B cell (primary cell): ENCODE measurements at regions not wholly inside any gene's neighbourhood (a gene's known extent, or its start where the extent isn't known, plus 50 kb on each side); places are given as distances from the start of the nearest gene placed in this dataset.

Source experiments
- ATAC-seq: fragments of 200-7000 bp; cut with Tn5 transposase; one replicate; pipeline ENCODE4 v1.10.0; 2021; ENCODE audit warnings: low read depth, mild to moderate bottlenecking, moderate number of reproducible peaks, moderate library complexity
- CTCF ChIA-PET: fragments of 350-600 bp; sonication (Branson Sonifier 250); formaldehyde crosslinking; loops from one replicate; lab custom pipeline; 2021; ENCODE audit warnings: antibody characterized with exemption, inconsistent platforms; lab: Charles Lee
- POLR2A ChIA-PET: fragments of 350-600 bp; sonication (Branson Sonifier 250); formaldehyde crosslinking; loops from one replicate; lab custom pipeline; 2021; ENCODE audit warnings: antibody characterized with exemption; lab: Charles Lee
- DNase-seq: peaks from one replicate; pipeline ENCODE4 v3.0.0; 2013
- H2AFZ ChIP-seq: 2 replicates; pipeline ENCODE4 v1.6.1; 2012; ENCODE audit warnings: mild to moderate bottlenecking, low read depth, low read length; ENCODE audit not compliant: insufficient read depth, poor library complexity, severe bottlenecking
- H3K27ac ChIP-seq, 2 donors: 1 replicate in 1 of 2; 2 replicates in 1 of 2; pipeline ENCODE4 v1.5.1; 2012 to 2013; ENCODE audit warnings: low read length in 2 of 2, mild to moderate bottlenecking in 2 of 2, moderate library complexity in 1 of 2
- H3K27me3 ChIP-seq, 4 experiments: fragments of 200-600 bp in 1 of 4; sonication (generic) in 1 of 4; replicated peaks in 1 of 4; 1 replicate in 2 of 4; 2 replicates in 2 of 4; pipeline versions ENCODE4 v1.6.1 to v1.7.0; 2013 to 2016; ENCODE audit warnings: low read length in 3 of 4, mild to moderate bottlenecking in 2 of 4, mixed read lengths in 1 of 4, moderate library complexity in 1 of 4; ENCODE audit not compliant: insufficient read depth in 4 of 4, control insufficient read depth in 3 of 4; ENCODE audit errors: control extremely low read depth in 1 of 4
- H3K36me3 ChIP-seq, 2 experiments: replicated peaks in 1 of 2; 1 replicate in 1 of 2; 2 replicates in 1 of 2; pipeline versions ENCODE4 v1.6.1 to v1.7.1; 2013; ENCODE audit warnings: low read length in 1 of 2; ENCODE audit not compliant: insufficient read depth in 2 of 2, control insufficient read depth in 1 of 2; ENCODE audit errors: control extremely low read depth in 1 of 2, extremely low read depth in 1 of 2
- H3K4me1 ChIP-seq, 2 donors: fragments of 200-600 bp in 1 of 2; sonication (generic) in 1 of 2; 1 replicate in 1 of 2; 2 replicates in 1 of 2; pipeline versions ENCODE4 v1.5.1 to v1.6.1; 2013 to 2017; ENCODE audit warnings: low read length in 2 of 2; ENCODE audit not compliant: control insufficient read depth in 2 of 2, insufficient read depth in 2 of 2
- H3K4me2 ChIP-seq: replicated peaks from 2 replicates; pipeline ENCODE3; 2012; ENCODE audit warnings: mild to moderate bottlenecking, low read depth, low read length; ENCODE audit not compliant: poor library complexity, severe bottlenecking
- H3K4me3 ChIP-seq, 5 experiments: fragments of 200-600 bp in 1 of 5; sonication (generic) in 1 of 5; 1 replicate in 3 of 5; 2 replicates in 2 of 5; pipeline versions ENCODE4 v1.5.1 to v1.7.0; 2011 to 2016; ENCODE audit warnings: low read length in 4 of 5, mild to moderate bottlenecking in 4 of 5, low read depth in 2 of 5, control low read depth in 1 of 5, moderate library complexity in 1 of 5; ENCODE audit not compliant: insufficient read depth in 1 of 5; ENCODE audit errors: control extremely low read depth in 1 of 5, extremely low read depth in 1 of 5
- H3K79me2 ChIP-seq: fragments of 200-600 bp; sonication (generic); one replicate; pipeline ENCODE4 v1.6.0; 2016; ENCODE audit warnings: low read length; ENCODE audit not compliant: control insufficient read depth, insufficient read depth
- H3K9ac ChIP-seq: fragments of 200-600 bp; sonication (generic); 2 replicates; pipeline ENCODE4 v1.6.1; 2017; ENCODE audit warnings: mild to moderate bottlenecking, low read length, moderate library complexity
- H3K9me3 ChIP-seq, 3 donors: one replicate each; pipeline versions ENCODE4 v1.6.1 to v1.7.1; 2013; ENCODE audit warnings: low read length in 2 of 3; ENCODE audit not compliant: control insufficient read depth in 2 of 3, insufficient read depth in 1 of 3; ENCODE audit errors: control extremely low read depth in 1 of 3
- H4K20me1 ChIP-seq: 2 replicates; pipeline ENCODE4 v1.6.0; 2012; ENCODE audit warnings: mild to moderate bottlenecking, low read length; ENCODE audit not compliant: insufficient read depth, control insufficient read depth, poor library complexity, severe bottlenecking
- H3K27ac Mint-ChIP-seq: one replicate; pipeline ENCODE4 v1.8.0; 2021; ENCODE audit warnings: mixed read lengths
- H3K27me3 Mint-ChIP-seq: one replicate; pipeline ENCODE4 v1.8.0; 2021; ENCODE audit warnings: mixed read lengths
- H3K4me1 Mint-ChIP-seq: one replicate; pipeline ENCODE4 v1.8.0; 2021; ENCODE audit warnings: mixed read lengths
- H3K4me3 Mint-ChIP-seq: one replicate; pipeline ENCODE4 v1.8.0; 2021; ENCODE audit warnings: mixed read lengths
- H3K9me3 Mint-ChIP-seq: one replicate; pipeline ENCODE4 v1.8.0; 2022; ENCODE audit warnings: mixed read lengths; ENCODE audit not compliant: insufficient read depth
- CTCF ChIP-seq: fragments of 200-600 bp; IDR thresholded peaks from one replicate; pipeline ENCODE4 v1.8.0; 2022; ENCODE audit warnings: antibody characterized with exemption, mild to moderate bottlenecking
- EZH2 ChIP-seq: IDR thresholded peaks from 2 replicates; pipeline ENCODE4 v1.6.1; 2012; ENCODE audit warnings: borderline replicate concordance, low read depth, mild to moderate bottlenecking, moderate library complexity, low read length; ENCODE audit not compliant: insufficient read depth, poor library complexity, severe bottlenecking
- WGBS: methylation state at CpG from one replicate; pipeline ENCODE4 v1.1.5; 2013; ENCODE audit warnings: missing lambda C conversion rate; ENCODE audit not compliant: insufficient coverage; 5-methylcytosine and 5-hydroxymethylcytosine counted together
- intact Hi-C: fragments of 100-400 bp; cut with micrococcal nuclease; formaldehyde crosslinking; loops from one replicate; pipeline ENCODE4 v1.10.0; 2022

- Histone ChIP-seq H3K79me2 (no peaks in the 10 kb centered on the region), H3K9ac (no peak overlapping the region), H3K4me3 (no peak overlapping the region), H3K4me2 (no peak overlapping the region), H3K27me3 (no peaks in the 10 kb centered on the region), H4K20me1 (no peaks in the 10 kb centered on the region), H3K4me1 (no peaks in the 10 kb centered on the region), H2AFZ (no peak overlapping the region), H3K27ac (no peak overlapping the region), H3K9me3 (peaks cover 0 to 5% (median 0%) of the 10 kb centered on the region in 3 donors), H3K36me3 (no peaks in the 10 kb centered on the region)
- ChIA-PET CTCF (no interaction called here), POLR2A (no interaction called here)
- intact Hi-C loops = no loop called here
- Mint-ChIP-seq H3K9me3 (no peaks in the 10 kb centered on the region), H3K27me3 (peaks cover 4% of the 10 kb centered on the region), H3K4me3 (no peak overlapping the region), H3K4me1 (no peaks in the 10 kb centered on the region), H3K27ac (no peak overlapping the region)
- WGBS = 64% methylated on average over 2 of the region's 3 CpGs
- ATAC-seq = no peak
- DNase-seq = no peak
- no peak for TF ChIP-seq EZH2
- TF ChIP-seq CTCF = no peak
Measured at GRCh38 chr1:29601021-29601420, 364.7 kb downstream of the PTPRU start.

GRCh38 chr1:29599826-29600225 lies 363.5 kb downstream of the PTPRU start:
- no peaks in the 10 kb centered on the region for H3K4me1 Mint-ChIP-seq
- no peak overlapping the region for H3K9ac ChIP-seq
- no peak overlapping the region for H3K27ac Mint-ChIP-seq
- TF ChIP-seq CTCF = no peak
- no peak for TF ChIP-seq EZH2
- H3K9me3 Mint-ChIP-seq = no peaks in the 10 kb centered on the region
- H3K27ac ChIP-seq = no peak overlapping the region
- H3K27me3 Mint-ChIP-seq = peaks cover 4% of the 10 kb centered on the region
- ChIA-PET CTCF (no interaction called here), POLR2A (no interaction called here)
- no peak for DNase-seq
- 93% methylated on average over 3 of the region's 3 CpGs for WGBS
- no peak for ATAC-seq
- no peak overlapping the region for H3K4me3 Mint-ChIP-seq
- no peaks in the 10 kb centered on the region for H4K20me1 ChIP-seq
- no peaks in the 10 kb centered on the region for H3K4me1 ChIP-seq
- H3K79me2 ChIP-seq = no peaks in the 10 kb centered on the region
- intact Hi-C loops = no loop called here
- no peak overlapping the region for H2AFZ ChIP-seq
- peaks cover 0 to 5% (median 0%) of the 10 kb centered on the region in 3 donors for H3K9me3 ChIP-seq
- H3K4me3 ChIP-seq = no peak overlapping the region
- no peaks in the 10 kb centered on the region for H3K36me3 ChIP-seq
- H3K27me3 ChIP-seq = no peaks in the 10 kb centered on the region
- no peak overlapping the region for H3K4me2 ChIP-seq
